LNCaP clone FGC (cell line): ENCODE measurements at regions not wholly inside any gene's neighbourhood (a gene's known extent, or its start where the extent isn't known, plus 50 kb on each side); places are given as distances from the start of the nearest gene placed in this dataset.

ENCODE experiments used
- DNase-seq: peaks from one replicate; pipeline ENCODE4 v3.0.0-alpha.2; 2011; ENCODE audit warnings: low read depth
- H3K4me3 ChIP-seq: 2 replicates; pipeline ENCODE4 v1.5.1; 2011; ENCODE audit warnings: mild to moderate bottlenecking, low read depth, low read length, control low read depth
- TF ChIP-seq, protein P1 (sequence below): IDR thresholded peaks from 2 replicates; pipeline ENCODE4 v1.5.1; 2012; ENCODE audit warnings: mild to moderate bottlenecking; ENCODE audit not compliant: control insufficient read depth, insufficient read depth; ENCODE audit errors: extremely low read depth

- TF ChIP-seq, protein P1, sequence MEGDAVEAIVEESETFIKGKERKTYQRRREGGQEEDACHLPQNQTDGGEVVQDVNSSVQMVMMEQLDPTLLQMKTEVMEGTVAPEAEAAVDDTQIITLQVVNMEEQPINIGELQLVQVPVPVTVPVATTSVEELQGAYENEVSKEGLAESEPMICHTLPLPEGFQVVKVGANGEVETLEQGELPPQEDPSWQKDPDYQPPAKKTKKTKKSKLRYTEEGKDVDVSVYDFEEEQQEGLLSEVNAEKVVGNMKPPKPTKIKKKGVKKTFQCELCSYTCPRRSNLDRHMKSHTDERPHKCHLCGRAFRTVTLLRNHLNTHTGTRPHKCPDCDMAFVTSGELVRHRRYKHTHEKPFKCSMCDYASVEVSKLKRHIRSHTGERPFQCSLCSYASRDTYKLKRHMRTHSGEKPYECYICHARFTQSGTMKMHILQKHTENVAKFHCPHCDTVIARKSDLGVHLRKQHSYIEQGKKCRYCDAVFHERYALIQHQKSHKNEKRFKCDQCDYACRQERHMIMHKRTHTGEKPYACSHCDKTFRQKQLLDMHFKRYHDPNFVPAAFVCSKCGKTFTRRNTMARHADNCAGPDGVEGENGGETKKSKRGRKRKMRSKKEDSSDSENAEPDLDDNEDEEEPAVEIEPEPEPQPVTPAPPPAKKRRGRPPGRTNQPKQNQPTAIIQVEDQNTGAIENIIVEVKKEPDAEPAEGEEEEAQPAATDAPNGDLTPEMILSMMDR, result no peak
- H3K4me3 ChIP-seq, result no peak overlapping the region
- no peak for DNase-seq
Measured at GRCh38 chr12:130102266-130102665, 60.0 kb upstream of the FZD10 start.

GRCh38 chr12:130104571-130105106 lies 57.6 kb upstream of the FZD10 start:
- TF ChIP-seq, protein P1, result no peak
- DNase-seq, result no peak
- H3K4me3 ChIP-seq, result no peak overlapping the region

DNA sequence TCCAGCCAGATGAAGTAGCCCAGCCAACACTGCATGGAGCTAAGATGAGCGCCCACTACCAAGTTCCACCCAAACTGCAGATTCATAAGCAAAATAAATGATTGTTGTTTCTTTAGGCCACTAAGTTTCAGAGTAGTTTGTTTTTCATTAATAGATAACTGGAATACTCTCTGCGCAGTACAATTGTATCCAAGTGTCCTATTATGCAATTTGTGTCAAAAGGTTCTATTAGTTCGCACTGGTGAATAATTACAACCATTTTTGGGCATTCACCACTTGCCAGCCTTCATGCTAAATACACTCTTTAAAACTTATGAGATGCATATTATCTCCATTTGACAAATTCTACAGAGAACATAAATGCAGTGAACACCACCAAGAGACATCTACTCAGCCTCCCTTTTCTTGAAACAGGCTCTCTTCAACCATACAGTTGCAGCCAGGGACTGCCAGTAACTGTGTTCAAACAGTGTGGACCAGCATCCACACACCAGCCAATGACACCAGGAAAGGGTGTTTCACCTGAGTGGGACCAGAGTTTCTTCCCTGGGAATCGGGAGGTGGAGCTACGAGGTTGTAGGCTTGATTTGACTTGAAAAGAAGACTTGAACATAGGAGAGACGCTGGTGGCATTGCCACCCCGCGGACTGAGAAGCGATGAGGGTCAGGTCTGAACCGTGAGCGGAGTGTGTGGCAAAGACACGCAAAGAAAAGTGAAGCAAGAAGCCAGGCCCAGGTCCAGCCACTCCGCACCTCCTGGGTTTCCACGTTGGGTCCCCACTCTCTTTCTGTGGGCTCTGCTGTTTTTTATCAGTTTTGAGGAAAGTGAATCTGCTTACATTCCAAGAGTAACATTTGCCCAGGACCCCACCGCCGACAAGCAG lies 53.0 kb upstream of the FZD10 start:
- DNase-seq, result no peak

DNA sequence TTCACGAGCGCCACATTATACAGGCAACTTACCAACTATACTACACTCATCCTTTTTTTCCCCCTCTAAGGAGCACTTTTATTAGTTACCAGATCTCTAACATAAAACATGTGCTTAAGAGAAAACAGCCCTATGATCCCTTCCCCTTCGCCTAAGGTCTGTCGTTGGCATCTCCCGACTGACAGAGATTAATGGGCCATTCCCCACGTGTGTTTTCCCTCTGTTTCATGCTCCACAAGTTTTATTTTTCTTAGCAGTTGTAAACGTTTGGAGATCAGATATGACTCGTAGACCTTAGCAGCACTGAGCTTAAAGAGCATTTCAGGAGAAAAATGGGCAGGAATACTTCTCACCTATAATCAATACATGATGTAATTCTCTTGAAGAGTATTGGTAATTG lies 51.4 kb upstream of the FZD10 start:
- DNase-seq, result no peak
- TF ChIP-seq, protein P1, result no peak
- H3K4me3 ChIP-seq, result no peak overlapping the region

More for the DNA sequence above, 53.0 kb upstream of the FZD10 start:
- TF ChIP-seq, protein P1, result no peak
- H3K4me3 ChIP-seq, result no peak overlapping the region

DNA sequence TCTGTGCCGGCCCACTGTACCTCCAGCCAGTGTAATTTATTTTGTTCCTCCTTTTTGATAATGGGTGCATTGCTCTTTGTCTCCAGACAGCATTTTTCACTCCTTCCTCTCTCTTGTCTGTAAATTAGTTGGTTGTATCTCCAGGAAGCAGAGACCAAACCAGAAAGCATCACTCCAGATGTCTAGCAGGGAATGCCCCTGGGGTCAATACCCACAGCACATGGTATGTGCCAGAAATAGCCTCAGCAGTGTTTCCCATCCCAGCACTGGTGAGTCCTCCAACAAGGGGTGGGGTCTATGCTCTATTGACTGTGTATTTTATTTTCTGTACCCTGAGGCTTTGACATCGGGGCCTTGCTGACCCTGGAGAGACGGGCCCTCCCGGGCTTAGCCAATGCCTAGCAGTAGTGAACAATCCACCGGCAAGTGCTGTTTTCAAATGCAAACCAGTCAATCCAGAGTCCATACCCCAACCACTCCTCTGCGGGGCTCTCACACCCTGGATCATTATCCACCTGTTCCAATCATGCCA lies 50.2 kb upstream of the FZD10 start:
- TF ChIP-seq, protein P1, result no peak
- H3K4me3 ChIP-seq, result no peak overlapping the region
- no peak for DNase-seq
